ENCODE measurements at regions not wholly inside any gene's neighbourhood (a gene's known extent, or its start where the extent isn't known, plus 50 kb on each side); places are given as distances from the start of the nearest gene placed in this dataset.

DNA sequence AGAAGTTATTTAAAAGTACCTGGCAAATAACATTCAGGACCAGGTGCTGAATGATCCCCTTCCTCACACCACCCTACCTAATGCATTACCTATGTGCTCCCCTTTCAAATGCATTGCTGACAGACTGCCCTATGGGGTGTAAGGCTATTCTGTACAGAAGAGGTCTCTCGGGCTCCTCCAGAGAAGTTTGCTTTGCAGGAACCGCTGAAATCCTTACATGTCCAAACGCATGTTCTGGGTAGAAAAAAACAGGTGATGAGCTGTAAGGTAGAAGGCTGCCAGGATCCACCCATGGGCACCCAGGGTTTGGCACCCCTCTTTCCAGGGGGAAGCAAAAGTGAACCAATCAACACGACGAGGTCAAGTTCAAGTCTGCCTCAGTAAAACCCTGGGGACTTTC lies 58.3 kb upstream of the TARBP1 start:
- Histone ChIP-seq H3K4ac (replicated peaks; ENCODE audit: insufficient read length, low read depth, low read length) (no peak overlapping the region), H2BK5ac (ENCODE audit: low read depth, low read length) (no peak overlapping the region), H4K20me1 (replicated peaks in 1 of 2; ENCODE audit: control insufficient read depth in 1 of 2, insufficient read depth in 2 of 2, low read length in 2 of 2) (no peaks in the 10 kb centered on the region), H3K4me1 (replicated peaks in 1 of 4; ENCODE audit: control insufficient read depth in 3 of 4, insufficient read depth in 4 of 4, low read length in 3 of 4) (no peaks in the 10 kb centered on the region; a peak in 1 of 7 replicates), H2BK120ac (replicated peaks; ENCODE audit: low read depth, low read length) (no peak overlapping the region), H3K56ac (replicated peaks; ENCODE audit: insufficient read length, low read depth, low read length) (no peak overlapping the region), H2BK15ac (ENCODE audit: low read length) (no peak overlapping the region), H3K23me2 (ENCODE audit: low read depth, low read length) (no peaks in the 10 kb centered on the region), H3K79me2 (ENCODE audit: control insufficient read depth in 1 of 2, insufficient read depth in 2 of 2, low read length in 2 of 2) (no peaks in the 10 kb centered on the region), H4K91ac (replicated peaks; ENCODE audit: insufficient read length, low read length) (no peak overlapping the region), H3K14ac (ENCODE audit: insufficient read length) (no peak overlapping the region), H3K36me3 (ENCODE audit: control insufficient read depth in 2 of 4, insufficient read depth in 4 of 4, low read length in 3 of 4) (no peaks in the 10 kb centered on the region), H3K79me1 (ENCODE audit: low read depth, low read length) (no peaks in the 10 kb centered on the region), H3K4me2 (ENCODE audit: insufficient read depth in 1 of 2, low read depth in 2 of 2, low read length in 2 of 2) (no peak overlapping the region), H3K9ac (replicated peaks in 1 of 4; ENCODE audit: extremely low read depth in 1 of 4, low read depth in 3 of 4, low read length in 3 of 4) (no peak overlapping the region), H2BK12ac (ENCODE audit: low read depth, low read length) (no peak overlapping the region), H4K5ac (ENCODE audit: insufficient read length, low read depth, low read length) (no peak overlapping the region), H3K9me3 (ENCODE audit: insufficient read depth in 2 of 2, low read depth in 1 of 2, low read length in 1 of 2) (no peaks in the 10 kb centered on the region), H4K8ac (ENCODE audit: extremely low read depth, insufficient read depth, low read length) (no peak overlapping the region), H3K27me3 (replicated peaks in 1 of 4; ENCODE audit: control insufficient read depth in 3 of 4, extremely low read depth in 1 of 4, insufficient read depth in 3 of 4, low read length in 3 of 4) (no peaks in the 10 kb centered on the region), H2AK5ac (ENCODE audit: low read depth, low read length) (no peak overlapping the region), H3K18ac (ENCODE audit: extremely low read depth, low read length) (no peak overlapping the region), H3K23ac (ENCODE audit: insufficient read length) (no peak overlapping the region), H3K27ac (ENCODE audit: low read depth, low read length) (no peak overlapping the region), H3K4me3 (ENCODE audit: extremely low read depth in 1 of 4, insufficient read depth in 2 of 4, low read depth in 3 of 4, low read length in 4 of 4) (no peak overlapping the region), H2BK20ac (ENCODE audit: low read length) (no peak overlapping the region), H2AFZ (ENCODE audit: low read length) (no peak overlapping the region)
- POLR2A ChIA-PET (ENCODE audit: partially characterized antibody): interaction anchor here (0.5 to 1.8 kb wide), 2 partner anchors 8 to 61 kb away, joined by 3 read pairs; no protein-coding TSS in a partner anchor
- DNase-seq (ENCODE audit: low read depth in 1 of 2, low spot score in 2 of 2) (no peak), FAIRE-seq (no peak)
- CTCF ChIA-PET (ENCODE audit: partially characterized antibody): interaction anchor here (1.0 to 1.3 kb wide), 2 partner anchors 9 to 28 kb away, joined by 3 to 4 read pairs; no protein-coding TSS in a partner anchor
- 93% methylated on average over 5 of the region's 5 CpGs; no CpG with 5 or more reads in 1 of the 2 experiments for WGBS, 2 experiments (ENCODE audit: extremely low coverage in 1 of 2, insufficient coverage in 1 of 2, insufficient read length in 1 of 2, insufficient replicate concordance in 2 of 2, low coverage in 1 of 2, low lambda C conversion rate in 2 of 2, missing lambda C conversion rate in 1 of 2)
- TF ChIP-seq KDM4A (IDR thresholded peaks at IDR 0.05; ENCODE audit: low read depth, low read length, severe bottlenecking): no peak
- no peak for TF ChIP-seq GABPA (IDR thresholded peaks at IDR 0.05; ENCODE audit: borderline replicate concordance, insufficient read depth, low read length)
- TF ChIP-seq EZH2 (IDR thresholded peaks at IDR 0.05; ENCODE audit: low read depth, low read length, severe bottlenecking): no peak
- TF ChIP-seq CHD1 (IDR thresholded peaks at IDR 0.05; ENCODE audit: low read depth, low read length): no peak
- TF ChIP-seq PHF8 (conservative IDR thresholded peaks at IDR 0.05; ENCODE audit: low read depth, low read length): no peak
- TF ChIP-seq KDM1A (IDR thresholded peaks at IDR 0.05; ENCODE audit: borderline replicate concordance, low read length): no peak
- no peak for TF ChIP-seq ZNF274 (IDR thresholded peaks at IDR 0.05; ENCODE audit: borderline replicate concordance, extremely low read depth, low read length)
- no peak for TF ChIP-seq GTF2F1 (IDR thresholded peaks at IDR 0.05; ENCODE audit: borderline replicate concordance, low read depth, low read length)
- no peak for TF ChIP-seq RFX5 (IDR thresholded peaks at IDR 0.05; ENCODE audit: borderline replicate concordance, low read depth, low read length)
- TF ChIP-seq POU5F1 (IDR thresholded peaks at IDR 0.05; ENCODE audit: low read depth, low read length): no peak
- TF ChIP-seq CBX8 (IDR thresholded peaks at IDR 0.05; ENCODE audit: borderline replicate concordance, low read depth, low read length): no peak
- no peak for TF ChIP-seq CTBP2 (IDR thresholded peaks at IDR 0.05; ENCODE audit: borderline replicate concordance, insufficient read depth, insufficient read length, low read length)
- TF ChIP-seq SP4 (IDR thresholded peaks at IDR 0.05; ENCODE audit: low read length): no peak
- TF ChIP-seq CHD2 (IDR thresholded peaks at IDR 0.05; ENCODE audit: low read length): no peak
- no peak for TF ChIP-seq ASH2L (IDR thresholded peaks at IDR 0.05; ENCODE audit: low read length)
- no peak for TF ChIP-seq SIX5 (IDR thresholded peaks at IDR 0.05; ENCODE audit: low read depth, low read length)

Data from H1 (cell line).